Spleen (tissue), 11 donors: ENCODE measurements at regions not wholly inside any gene's neighbourhood (a gene's known extent, or its start where the extent isn't known, plus 50 kb on each side); places are given as distances from the start of the nearest gene placed in this dataset.
A peak's percentile ranks its signal among the peaks of the same experiment; 100 is the strongest.
"Not testable (repeated sequence)": the region's sequence is repeated elsewhere in the genome, so short reads cannot be mapped to it uniquely, and the experiment has no call there.

ENCODE experiments used
- DNase-seq: peaks from one replicate; pipeline ENCODE4 v3.0.0-alpha.2; 2020
- H3K27ac ChIP-seq, 8 donors: fragments of 200-600 bp; sonication (generic) in 7 of 8; 1 replicate in 4 of 8; 2 replicates in 4 of 8; pipeline versions ENCODE4 v1.5.0 to v1.8.0; 2016 to 2021; ENCODE audit warnings: inconsistent platforms in 4 of 8, mild to moderate bottlenecking in 4 of 8, moderate library complexity in 1 of 8
- H3K27me3 ChIP-seq, 7 donors: fragments of 200-600 bp; sonication (generic) in 6 of 7; replicated peaks in 1 of 7; 1 replicate in 4 of 7; 2 replicates in 3 of 7; pipeline versions ENCODE4 v1.5.0 to v1.8.0; 2016 to 2021; ENCODE audit warnings: inconsistent platforms in 3 of 7, mild to moderate bottlenecking in 1 of 7
- H3K36me3 ChIP-seq, 6 donors: fragments of 200-600 bp; sonication (generic) in 5 of 6; 1 replicate in 4 of 6; 2 replicates in 2 of 6; pipeline versions ENCODE4 v1.5.0 to v1.8.0; 2016 to 2021; ENCODE audit warnings: inconsistent platforms in 2 of 6
- H3K4me1 ChIP-seq, 6 donors: fragments of 200-600 bp; sonication (generic) in 5 of 6; 1 replicate in 3 of 6; 2 replicates in 3 of 6; pipeline versions ENCODE4 v1.5.0 to v1.8.0; 2016 to 2021; ENCODE audit warnings: inconsistent platforms in 3 of 6
- H3K4me3 ChIP-seq, 8 donors: fragments of 200-600 bp; sonication (generic) in 7 of 8; 1 replicate in 4 of 8; 2 replicates in 4 of 8; pipeline versions ENCODE4 v1.5.0 to v1.8.0; 2016 to 2021; ENCODE audit warnings: inconsistent platforms in 4 of 8, mild to moderate bottlenecking in 4 of 8, moderate library complexity in 2 of 8
- H3K9me3 ChIP-seq, 8 donors: fragments of 200-600 bp; sonication (generic) in 7 of 8; 1 replicate in 4 of 8; 2 replicates in 4 of 8; pipeline versions ENCODE4 v1.5.0 to v1.8.0; 2016 to 2021; ENCODE audit warnings: inconsistent platforms in 4 of 8
- POLR2A ChIP-seq, 3 donors: fragments of 450-650 bp; IDR thresholded peaks; one replicate each; pipeline ENCODE4 v1.5.1; 2017; ENCODE audit warnings: antibody characterized with exemption in 3 of 3, mild to moderate bottlenecking in 1 of 3
- POLR2AphosphoS5 ChIP-seq, 3 donors: sonication (generic); formaldehyde crosslinking; IDR thresholded peaks; one replicate each; pipeline ENCODE4 v1.5.1; 2017; ENCODE audit warnings: antibody characterized with exemption in 3 of 3
- WGBS, 5 donors: extraction: QIAGEN DNeasy Blood & Tissue Kit in 3 of 5; methylation state at CpG; one replicate each; pipeline versions ENCODE4 v1.1.5 to v1.1.7; 2013 to 2018; 5-methylcytosine and 5-hydroxymethylcytosine counted together
- intact Hi-C: fragments of 100-400 bp; cut with DNase I; formaldehyde crosslinking; loops from one replicate; pipeline ENCODE4 v1.15.0; 2023; ENCODE audit warnings: low total_unique reads
- TF ChIP-seq, protein P1 (sequence below), 11 experiments: fragments of 200-600 bp in 7 of 11; fragments of 450-650 bp in 4 of 11; sonication (generic) in 4 of 11; IDR thresholded peaks in 8 of 11; conservative IDR thresholded peaks in 3 of 11; 1 replicate in 7 of 11; 2 replicates in 4 of 11; pipeline versions ENCODE4 v1.4.0 to v1.8.0; 2016 to 2021; ENCODE audit warnings: antibody characterized with exemption in 11 of 11, inconsistent platforms in 4 of 11, mild to moderate bottlenecking in 1 of 11
- donor health status: healthy with polysubstance abuse.
- donor health status: DM: no; HTN: no; CAD: no; lungs with moderate emphysema.
- donor health status: DM: no; HTN: no; CAD: no.
- donor health status: Bipolar disorder and iron deficiency.
- donor health status: healthy.
- donor health status: DM: no; HTN: no; CAD: no.
- donor health status: DM: yes; HTN: yes; CAD: no.

DNA sequence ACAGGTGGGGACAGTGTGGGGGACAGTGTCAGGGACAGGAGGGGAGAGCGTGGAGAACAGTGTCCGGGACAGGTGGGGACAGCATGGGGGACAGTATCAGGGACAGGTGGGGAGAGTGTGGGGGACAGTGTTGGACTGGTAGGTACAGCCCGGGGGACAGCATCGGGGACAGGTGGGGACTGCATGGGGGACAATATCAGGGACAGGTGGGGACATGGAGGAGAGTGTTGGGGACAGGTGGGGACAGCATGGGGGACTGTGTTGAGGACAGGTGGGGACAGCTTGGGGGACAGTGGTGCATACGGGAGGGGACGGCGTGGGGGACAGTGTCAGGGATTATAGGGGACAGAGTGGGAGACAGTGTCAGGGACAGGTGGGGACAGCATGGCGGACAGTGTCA lies 212.3 kb downstream of the TMEM121 start:
- intact Hi-C loops = no loop called here

DNA sequence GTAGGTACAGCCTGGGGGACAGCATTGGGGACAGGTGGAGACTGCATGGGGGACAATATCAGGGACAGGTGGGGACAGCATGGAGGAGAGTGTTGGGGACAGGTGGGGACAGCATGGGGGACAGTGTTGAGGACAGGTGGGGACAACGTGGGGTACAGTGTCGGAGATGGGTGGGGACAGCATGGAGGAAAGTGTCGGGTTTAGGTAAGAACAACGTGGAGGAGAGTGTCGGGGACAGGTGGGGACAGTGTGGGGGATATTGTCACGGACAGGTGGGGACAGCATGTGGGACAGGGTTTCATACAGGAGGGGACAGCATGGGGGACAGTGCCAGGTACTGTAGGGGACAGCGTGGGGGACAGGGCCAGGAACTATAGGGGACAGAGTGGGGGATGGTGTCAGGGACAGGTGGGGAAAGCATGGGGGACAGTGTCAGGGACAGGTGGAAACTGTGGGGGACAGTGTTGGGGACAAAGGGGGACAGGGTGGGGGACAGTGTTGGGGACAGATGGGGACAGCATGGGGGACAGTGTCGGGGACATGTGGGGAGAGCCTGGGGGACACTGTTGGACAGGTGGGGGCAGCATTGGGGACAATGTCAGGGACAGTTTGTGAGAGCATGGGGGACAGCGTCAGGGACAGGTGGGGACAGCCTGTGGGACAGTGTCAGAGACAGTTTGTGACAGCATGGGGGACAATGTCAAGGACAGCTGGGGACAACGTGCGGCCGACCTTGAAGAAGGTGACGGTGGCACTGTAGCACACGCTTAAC lies 213.1 kb downstream of the TMEM121 start:
- Histone ChIP-seq H3K4me1 (no peaks in the 10 kb centered on the region), H3K27ac (no peak overlapping the region), H3K27me3 (no peaks in the 10 kb centered on the region), H3K36me3 (no peaks in the 10 kb centered on the region), H3K4me3 (no peak overlapping the region), H3K9me3 (no peaks in the 10 kb centered on the region)
- WGBS, 5 donors = 74 to 89% (median 80%) methylated on average over 13 to 14 of the region's 14 CpGs
- intact Hi-C loops = no loop called here
- peak; percentile 67 for DNase-seq
- no peak for TF ChIP-seq POLR2A (IDR thresholded peaks at IDR 0.05)
- TF ChIP-seq POLR2AphosphoS5 (IDR thresholded peaks at IDR 0.05) = peak in 1 of 3 donors; percentile 10

More for the DNA sequence above, 212.3 kb downstream of the TMEM121 start:
- TF ChIP-seq, protein P1, sequence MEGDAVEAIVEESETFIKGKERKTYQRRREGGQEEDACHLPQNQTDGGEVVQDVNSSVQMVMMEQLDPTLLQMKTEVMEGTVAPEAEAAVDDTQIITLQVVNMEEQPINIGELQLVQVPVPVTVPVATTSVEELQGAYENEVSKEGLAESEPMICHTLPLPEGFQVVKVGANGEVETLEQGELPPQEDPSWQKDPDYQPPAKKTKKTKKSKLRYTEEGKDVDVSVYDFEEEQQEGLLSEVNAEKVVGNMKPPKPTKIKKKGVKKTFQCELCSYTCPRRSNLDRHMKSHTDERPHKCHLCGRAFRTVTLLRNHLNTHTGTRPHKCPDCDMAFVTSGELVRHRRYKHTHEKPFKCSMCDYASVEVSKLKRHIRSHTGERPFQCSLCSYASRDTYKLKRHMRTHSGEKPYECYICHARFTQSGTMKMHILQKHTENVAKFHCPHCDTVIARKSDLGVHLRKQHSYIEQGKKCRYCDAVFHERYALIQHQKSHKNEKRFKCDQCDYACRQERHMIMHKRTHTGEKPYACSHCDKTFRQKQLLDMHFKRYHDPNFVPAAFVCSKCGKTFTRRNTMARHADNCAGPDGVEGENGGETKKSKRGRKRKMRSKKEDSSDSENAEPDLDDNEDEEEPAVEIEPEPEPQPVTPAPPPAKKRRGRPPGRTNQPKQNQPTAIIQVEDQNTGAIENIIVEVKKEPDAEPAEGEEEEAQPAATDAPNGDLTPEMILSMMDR (IDR thresholded peaks at IDR 0.05 in 8 of 11, conservative IDR thresholded peaks at IDR 0.05 in 3 of 11) = no peak
- TF ChIP-seq POLR2A (IDR thresholded peaks at IDR 0.05) = no peak
- TF ChIP-seq POLR2AphosphoS5 (IDR thresholded peaks at IDR 0.05) = no peak
- Histone ChIP-seq H3K27ac (no peak overlapping the region), H3K36me3 (no peaks in the 10 kb centered on the region), H3K27me3 (no peaks in the 10 kb centered on the region), H3K4me3 (no peak overlapping the region), H3K4me1 (no peaks in the 10 kb centered on the region), H3K9me3 (no peaks in the 10 kb centered on the region)
- 87 to 97% (median 91%) methylated on average over 8 of the region's 8 CpGs for WGBS, 5 donors
- peak; percentile 64 for DNase-seq

DNA sequence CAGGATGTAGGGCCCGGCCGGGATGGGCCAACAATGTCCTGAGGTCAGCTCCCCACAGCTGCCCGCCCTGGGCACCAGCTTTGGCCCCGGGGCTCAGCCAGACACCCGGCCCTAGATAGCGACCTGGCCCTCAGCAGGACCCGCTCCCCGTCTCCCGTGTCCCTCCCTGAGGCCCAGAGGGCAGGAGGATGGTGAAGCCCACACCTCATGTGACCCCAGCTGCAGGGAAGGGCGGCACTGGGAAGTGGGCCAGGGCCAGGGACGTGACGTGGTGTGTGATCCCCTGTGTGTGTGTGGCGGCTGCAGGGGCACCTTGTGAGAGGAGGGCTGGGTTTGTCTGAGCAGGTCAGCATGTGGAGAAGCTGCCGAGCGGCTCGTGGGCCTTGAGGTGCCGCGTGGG lies 213.9 kb downstream of the TMEM121 start:
- DNase-seq = peak; percentile 59
- intact Hi-C loops, H3K27me3 ChIP-seq, H3K9me3 ChIP-seq, H3K4me1 ChIP-seq, H3K4me3 ChIP-seq, H3K27ac ChIP-seq, H3K36me3 ChIP-seq: not testable (repeated sequence)
- WGBS, 5 donors = 71 to 81% (median 74%) methylated on average over 5 to 18 of the region's 18 CpGs; no CpG with 5 or more reads in 1 of the 5 donors

DNA sequence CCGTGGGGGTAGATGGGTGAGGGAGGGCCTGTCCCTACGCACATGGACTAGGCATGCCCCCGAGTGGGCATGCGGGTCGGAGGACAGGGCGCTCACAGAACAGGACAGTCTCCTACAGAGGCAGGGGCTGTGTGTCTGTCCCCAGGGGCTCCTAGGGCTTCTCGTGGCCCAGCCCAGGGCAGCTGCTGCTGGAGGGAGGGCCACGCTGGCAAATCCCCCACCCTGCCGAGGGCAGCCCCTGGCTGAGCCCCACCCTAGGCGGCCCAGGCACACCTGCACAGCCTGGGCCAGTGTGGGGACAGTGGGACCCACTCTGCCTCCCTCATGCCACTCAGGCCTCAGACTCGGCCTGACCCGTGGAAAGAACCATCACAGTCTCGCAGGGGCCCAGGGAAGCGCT lies 214.6 kb downstream of the TMEM121 start:
- 74 to 94% (median 80%) methylated on average over 3 to 7 of the region's 14 CpGs; no CpG with 5 or more reads in 2 of the 5 donors for WGBS, 5 donors
- intact Hi-C loops, DNase-seq: not testable (repeated sequence)

DNA sequence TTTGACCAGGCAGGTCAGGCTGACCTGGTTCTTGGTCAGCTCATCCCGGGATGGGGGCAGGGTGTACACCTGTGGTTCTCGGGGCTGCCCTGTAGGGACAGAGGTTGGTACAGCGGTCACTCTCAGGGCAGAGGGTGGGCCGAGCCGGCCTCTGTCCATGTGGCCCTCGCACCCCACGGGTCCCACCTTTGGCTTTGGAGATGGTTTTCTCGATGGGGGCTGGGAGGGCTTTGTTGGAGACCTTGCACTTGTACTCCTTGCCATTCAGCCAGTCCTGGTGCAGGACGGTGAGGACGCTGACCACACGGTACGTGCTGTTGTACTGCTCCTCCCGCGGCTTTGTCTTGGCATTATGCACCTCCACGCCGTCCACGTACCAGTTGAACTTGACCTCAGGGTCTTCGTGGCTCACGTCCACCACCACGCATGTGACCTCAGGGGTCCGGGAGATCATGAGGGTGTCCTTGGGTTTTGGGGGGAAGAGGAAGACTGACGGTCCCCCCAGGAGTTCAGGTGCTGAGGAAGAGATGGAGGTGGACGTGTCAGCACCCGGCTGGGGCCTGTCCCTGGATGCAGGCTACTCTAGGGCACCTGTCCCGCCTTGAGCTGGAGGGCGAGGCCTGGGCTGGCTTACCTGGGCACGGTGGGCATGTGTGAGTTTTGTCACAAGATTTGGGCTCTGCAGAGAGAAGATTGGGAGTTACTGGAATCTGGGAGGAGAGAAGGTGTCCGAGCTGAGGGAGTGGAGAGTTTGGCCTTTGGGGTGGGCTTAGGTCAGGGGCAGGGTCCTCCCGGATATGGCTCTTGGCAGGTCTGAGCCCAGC lies 215.5 kb downstream of the TMEM121 start:
- peak; percentile 68 for DNase-seq
- H3K4me3 ChIP-seq = peak overlapping the region in 1 of 8 donors; percentile 41
- intact Hi-C loops, H3K27me3 ChIP-seq, H3K36me3 ChIP-seq, H3K9me3 ChIP-seq, H3K4me1 ChIP-seq, H3K27ac ChIP-seq: not testable (repeated sequence)
- WGBS, 5 donors = 80 to 94% (median 86%) methylated on average over 24 to 29 of the region's 29 CpGs
- TF ChIP-seq POLR2AphosphoS5 (IDR thresholded peaks at IDR 0.05) = peak; percentile 49 to 78 (median 59)

More for the DNA sequence above, 214.6 kb downstream of the TMEM121 start:
- not testable (repeated sequence) for H3K27me3 ChIP-seq, H3K4me1 ChIP-seq, H3K27ac ChIP-seq, H3K36me3 ChIP-seq, H3K4me3 ChIP-seq, H3K9me3 ChIP-seq

DNA sequence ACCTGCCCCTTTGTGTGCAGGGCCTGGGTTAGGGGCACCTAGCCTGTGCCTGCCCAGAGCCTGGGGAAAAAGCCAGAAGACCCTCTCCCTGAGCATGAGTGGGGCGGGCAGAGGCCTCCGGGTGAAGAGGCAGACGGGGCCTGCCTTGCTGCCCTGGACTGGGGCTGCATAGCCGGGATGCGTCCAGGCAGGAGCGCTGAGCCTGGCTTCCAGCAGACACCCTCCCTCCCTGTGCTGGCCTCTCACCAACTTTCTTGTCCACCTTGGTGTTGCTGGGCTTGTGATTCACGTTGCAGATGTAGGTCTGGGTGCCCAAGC lies 216.1 kb downstream of the TMEM121 start:
- Histone ChIP-seq H3K9me3 (no peaks in the 10 kb centered on the region), H3K36me3 (no peaks in the 10 kb centered on the region), H3K4me1 (peaks cover 0 to 4% (median 0%) of the 10 kb centered on the region in 6 donors), H3K27ac (no peak overlapping the region), H3K4me3 (peak overlapping the region in 1 of 8 donors; percentile 41), H3K27me3 (no peaks in the 10 kb centered on the region)
- TF ChIP-seq, protein P1 (IDR thresholded peaks at IDR 0.05 in 8 of 11, conservative IDR thresholded peaks at IDR 0.05 in 3 of 11) = no peak
- TF ChIP-seq POLR2A (IDR thresholded peaks at IDR 0.05) = no peak
- peak in 2 of 3 donors; percentile 6 to 13 for TF ChIP-seq POLR2AphosphoS5 (IDR thresholded peaks at IDR 0.05)
- 82 to 100% (median 85%) methylated on average over 1 to 7 of the region's 7 CpGs for WGBS, 5 donors
- DNase-seq = peak; percentile 58
- intact Hi-C loops = no loop called here
